ENCODE measurements at regions not wholly inside any gene's neighbourhood (a gene's known extent, or its start where the extent isn't known, plus 50 kb on each side); places are given as distances from the start of the nearest gene placed in this dataset.
"Not testable (repeated sequence)": the region's sequence is repeated elsewhere in the genome, so short reads cannot be mapped to it uniquely, and the experiment has no call there.

- Histone ChIP-seq H3K36me3 (ENCODE audit: control insufficient read depth, insufficient read depth, low read length) (no peaks in the 10 kb centered on the region), H3K9ac (ENCODE audit: low read depth, low read length) (no peak overlapping the region), H3K9me3 (ENCODE audit: control insufficient read depth, insufficient read depth, low read length) (peaks cover 26% of the 10 kb centered on the region; the same call in 1 of the 2 replicates), H3K4me1 (ENCODE audit: control insufficient read depth, insufficient read depth, low read length) (peaks cover 2% of the 10 kb centered on the region), H3K27me3 (ENCODE audit: control insufficient read depth, insufficient read depth, low read length) (no peaks in the 10 kb centered on the region), H3K27ac (ENCODE audit: low read depth, low read length) (no peak overlapping the region), H3K4me3 (ENCODE audit: low read depth, low read length) (no peak overlapping the region)
Measured at GRCh38 chrX:68985135-68985755, 156.4 kb downstream of the EFNB1 start.

GRCh38 chrX:68983004-68983857, 154.4 kb downstream of the EFNB1 start:
- H3K9ac ChIP-seq (ENCODE audit: low read depth, low read length), result no peak overlapping the region
- H3K4me3 ChIP-seq (ENCODE audit: low read depth, low read length), result no peak overlapping the region

GRCh38 chrX:68982476-68982875, 153.7 kb downstream of the EFNB1 start:
- no peak overlapping the region for H3K27ac ChIP-seq (ENCODE audit: low read depth, low read length)
- H3K9me3 ChIP-seq (ENCODE audit: control insufficient read depth, insufficient read depth, low read length), result peaks cover 27% of the 10 kb centered on the region; the same call in 1 of the 2 replicates

More at GRCh38 chrX:68983004-68983857, 154.4 kb downstream of the EFNB1 start:
- Histone ChIP-seq H3K27ac (ENCODE audit: low read depth, low read length) (no peak overlapping the region), H3K36me3 (ENCODE audit: control insufficient read depth, insufficient read depth, low read length) (no peaks in the 10 kb centered on the region), H3K27me3 (ENCODE audit: control insufficient read depth, insufficient read depth, low read length) (no peaks in the 10 kb centered on the region), H3K4me1 (ENCODE audit: control insufficient read depth, insufficient read depth, low read length) (0 out of 2 replicates have a peak, but pooled peaks cover 4% of the 10 kb centered on the region), H3K9me3 (ENCODE audit: control insufficient read depth, insufficient read depth, low read length) (peaks cover 27% of the 10 kb centered on the region; the same call in 1 of the 2 replicates)

GRCh38 chrX:68980906-68981616, 152.2 kb downstream of the EFNB1 start:
- Histone ChIP-seq H3K4me1 (ENCODE audit: control insufficient read depth, insufficient read depth, low read length) (peaks cover 8% of the 10 kb centered on the region), H3K36me3 (ENCODE audit: control insufficient read depth, insufficient read depth, low read length) (no peaks in the 10 kb centered on the region), H3K9me3 (ENCODE audit: control insufficient read depth, insufficient read depth, low read length) (peaks cover 20% of the 10 kb centered on the region; the same call in 1 of the 2 replicates), H3K27me3 (ENCODE audit: control insufficient read depth, insufficient read depth, low read length) (no peaks in the 10 kb centered on the region), H3K27ac (ENCODE audit: low read depth, low read length) (no peak overlapping the region), H3K4me3 (ENCODE audit: low read depth, low read length) (no peak overlapping the region), H3K9ac (ENCODE audit: low read depth, low read length) (no peak overlapping the region)

More at GRCh38 chrX:68982476-68982875, 153.7 kb downstream of the EFNB1 start:
- no peaks in the 10 kb centered on the region for H3K27me3 ChIP-seq (ENCODE audit: control insufficient read depth, insufficient read depth, low read length)
- peaks cover 8% of the 10 kb centered on the region for H3K4me1 ChIP-seq (ENCODE audit: control insufficient read depth, insufficient read depth, low read length)
- H3K4me3 ChIP-seq (ENCODE audit: low read depth, low read length), result no peak overlapping the region
- no peaks in the 10 kb centered on the region for H3K36me3 ChIP-seq (ENCODE audit: control insufficient read depth, insufficient read depth, low read length)
- no peak overlapping the region for H3K9ac ChIP-seq (ENCODE audit: low read depth, low read length)

- Histone ChIP-seq H3K4me1 (ENCODE audit: control insufficient read depth, insufficient read depth, low read length) (peaks cover 8% of the 10 kb centered on the region), H3K27me3 (ENCODE audit: control insufficient read depth, insufficient read depth, low read length) (no peaks in the 10 kb centered on the region)
Measured at GRCh38 chrX:68978655-68979054, 149.8 kb downstream of the EFNB1 start.

GRCh38 chrX:68978255-68978654, 149.4 kb downstream of the EFNB1 start:
- no peak overlapping the region; the same call in 1 of the 2 replicates for H3K4me3 ChIP-seq (ENCODE audit: low read depth, low read length)
- H3K9me3 ChIP-seq (ENCODE audit: control insufficient read depth, insufficient read depth, low read length), result peaks cover 11% of the 10 kb centered on the region; the same call in 1 of the 2 replicates
- no peak overlapping the region for H3K9ac ChIP-seq (ENCODE audit: low read depth, low read length)
- no peaks in the 10 kb centered on the region for H3K36me3 ChIP-seq (ENCODE audit: control insufficient read depth, insufficient read depth, low read length)
- no peak overlapping the region for H3K27ac ChIP-seq (ENCODE audit: low read depth, low read length)
- H3K4me1 ChIP-seq (ENCODE audit: control insufficient read depth, insufficient read depth, low read length), result peaks cover 8% of the 10 kb centered on the region
- no peaks in the 10 kb centered on the region for H3K27me3 ChIP-seq (ENCODE audit: control insufficient read depth, insufficient read depth, low read length)

More at GRCh38 chrX:68978655-68979054, 149.8 kb downstream of the EFNB1 start:
- H3K9me3 ChIP-seq (ENCODE audit: control insufficient read depth, insufficient read depth, low read length), result peaks cover 11% of the 10 kb centered on the region; the same call in 1 of the 2 replicates
- no peaks in the 10 kb centered on the region for H3K36me3 ChIP-seq (ENCODE audit: control insufficient read depth, insufficient read depth, low read length)
- no peak overlapping the region for H3K4me3 ChIP-seq (ENCODE audit: low read depth, low read length)
- H3K27ac ChIP-seq (ENCODE audit: low read depth, low read length), result no peak overlapping the region
- no peak overlapping the region for H3K9ac ChIP-seq (ENCODE audit: low read depth, low read length)

- Histone ChIP-seq H3K9me3 (ENCODE audit: control insufficient read depth, insufficient read depth, low read length) (peaks cover 6% of the 10 kb centered on the region), H3K36me3 (ENCODE audit: control insufficient read depth, insufficient read depth, low read length) (no peaks in the 10 kb centered on the region), H3K4me3 (ENCODE audit: low read depth, low read length) (no peak overlapping the region), H3K27me3 (ENCODE audit: control insufficient read depth, insufficient read depth, low read length) (no peaks in the 10 kb centered on the region), H3K9ac (ENCODE audit: low read depth, low read length) (no peak overlapping the region), H3K27ac (ENCODE audit: low read depth, low read length) (no peak overlapping the region), H3K4me1 (ENCODE audit: control insufficient read depth, insufficient read depth, low read length) (no peaks in the 10 kb centered on the region)
Measured at GRCh38 chrX:68953331-68953730, 124.5 kb downstream of the EFNB1 start.

- H3K27ac ChIP-seq (ENCODE audit: low read depth, low read length); H3K36me3 ChIP-seq (ENCODE audit: control insufficient read depth, insufficient read depth, low read length); H3K4me1 ChIP-seq (ENCODE audit: control insufficient read depth, insufficient read depth, low read length); H3K9ac ChIP-seq (ENCODE audit: low read depth, low read length); H3K27me3 ChIP-seq (ENCODE audit: control insufficient read depth, insufficient read depth, low read length); H3K4me3 ChIP-seq (ENCODE audit: low read depth, low read length); H3K9me3 ChIP-seq (ENCODE audit: control insufficient read depth, insufficient read depth, low read length): not testable (repeated sequence)
Measured at GRCh38 chrX:68951942-68952619, 123.3 kb downstream of the EFNB1 start.

- Histone ChIP-seq H3K27ac (ENCODE audit: low read depth, low read length) (no peak overlapping the region), H3K27me3 (ENCODE audit: control insufficient read depth, insufficient read depth, low read length) (no peaks in the 10 kb centered on the region), H3K4me3 (ENCODE audit: low read depth, low read length) (no peak overlapping the region), H3K9me3 (ENCODE audit: control insufficient read depth, insufficient read depth, low read length) (peaks cover 10% of the 10 kb centered on the region), H3K4me1 (ENCODE audit: control insufficient read depth, insufficient read depth, low read length) (no peaks in the 10 kb centered on the region), H3K9ac (ENCODE audit: low read depth, low read length) (no peak overlapping the region), H3K36me3 (ENCODE audit: control insufficient read depth, insufficient read depth, low read length) (no peaks in the 10 kb centered on the region)
Measured at GRCh38 chrX:68950937-68951336, 122.1 kb downstream of the EFNB1 start.

- H3K4me3 ChIP-seq (ENCODE audit: low read depth, low read length), result no peak overlapping the region
- peaks cover 10% of the 10 kb centered on the region; the same call in 1 of the 2 replicates for H3K9me3 ChIP-seq (ENCODE audit: control insufficient read depth, insufficient read depth, low read length)
- no peak overlapping the region for H3K27ac ChIP-seq (ENCODE audit: low read depth, low read length)
- no peaks in the 10 kb centered on the region for H3K4me1 ChIP-seq (ENCODE audit: control insufficient read depth, insufficient read depth, low read length)
- no peaks in the 10 kb centered on the region for H3K36me3 ChIP-seq (ENCODE audit: control insufficient read depth, insufficient read depth, low read length)
- H3K9ac ChIP-seq (ENCODE audit: low read depth, low read length), result no peak overlapping the region
- no peaks in the 10 kb centered on the region for H3K27me3 ChIP-seq (ENCODE audit: control insufficient read depth, insufficient read depth, low read length)
Measured at GRCh38 chrX:68947882-68948605, 119.2 kb downstream of the EFNB1 start.

Measured in HUES48 (cell line).